PC-3 (cell line): ENCODE measurements at regions not wholly inside any gene's neighbourhood (a gene's known extent, or its start where the extent isn't known, plus 50 kb on each side); places are given as distances from the start of the nearest gene placed in this dataset.

ENCODE experiments used
- CTCF ChIP-seq: fragments of 300-600 bp; sonication (generic); conservative IDR thresholded peaks from 2 replicates; pipeline ENCODE4 v1.5.1; 2017; ENCODE audit warnings: antibody characterized with exemption, low read depth, mild to moderate bottlenecking, low read length
- EZH2 ChIP-seq: fragments of 300-600 bp; sonication (generic); IDR thresholded peaks from one replicate; pipeline ENCODE4 v1.6.1; 2017; ENCODE audit warnings: antibody characterized with exemption, mild to moderate bottlenecking, low read length; ENCODE audit not compliant: unreplicated experiment

DNA sequence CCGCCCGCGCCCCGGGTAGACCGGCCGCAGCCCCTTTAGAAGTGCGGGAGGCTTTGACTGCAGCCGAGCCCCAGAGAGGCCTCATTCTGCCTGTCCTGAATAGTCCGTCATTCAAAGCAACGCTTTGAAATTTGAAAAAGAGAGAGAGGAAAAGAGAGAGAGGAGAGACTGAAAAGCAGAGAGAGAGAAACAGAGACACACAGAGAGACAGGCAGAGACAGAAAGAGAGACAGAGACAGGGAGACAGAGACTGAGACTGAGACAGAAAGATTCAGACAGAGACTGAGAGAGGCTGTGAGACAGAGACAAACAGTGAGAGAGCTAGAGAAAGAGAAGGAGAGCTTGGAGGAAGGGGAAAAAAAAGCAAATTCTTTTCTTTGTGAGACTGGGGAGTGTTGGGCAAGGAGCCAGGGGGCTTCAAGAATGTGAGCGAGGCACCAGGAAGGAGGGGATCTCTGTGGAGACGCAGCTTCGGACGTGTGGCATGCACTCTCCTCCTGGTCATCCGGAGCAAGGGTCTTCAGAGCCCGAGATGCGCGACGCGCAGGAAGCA, 73.1 kb downstream of the MYCN start:
- TF ChIP-seq CTCF (no peak), EZH2 (no peak)
